HG03175 (cell line): ENCODE measurements at regions not wholly inside any gene's neighbourhood (a gene's known extent, or its start where the extent isn't known, plus 50 kb on each side); places are given as distances from the start of the nearest gene placed in this dataset.
"Not testable (repeated sequence)": the region's sequence is repeated elsewhere in the genome, so short reads cannot be mapped to it uniquely, and the experiment has no call there.

Experiments
- ATAC-seq: cut with Tn5 transposase; IDR thresholded peaks from one replicate; pipeline ENCODE4 v1.9.1; 2021; ENCODE audit warnings: mild to moderate bottlenecking, moderate library complexity; ENCODE audit not compliant: unreplicated experiment

- peak; percentile 69 for ATAC-seq
These were observed 94.9 kb upstream of the EEPD1 start for GRCh38 chr7:36058020-36058592.

- ATAC-seq = not testable (repeated sequence)
These were observed 92.7 kb upstream of the EEPD1 start for GRCh38 chr7:36060388-36060787.

- ATAC-seq = no peak
These were observed 90.8 kb upstream of the EEPD1 start for GRCh38 chr7:36062154-36062815.

GRCh38 chr7:36064676-36065075 is 88.4 kb upstream of the EEPD1 start:
- ATAC-seq = no peak

- not testable (repeated sequence) for ATAC-seq
These were observed 87.3 kb upstream of the EEPD1 start for GRCh38 chr7:36065563-36066342.

GRCh38 chr7:36066343-36066664 is 86.8 kb upstream of the EEPD1 start:
- no peak for ATAC-seq

- no peak for ATAC-seq
These were observed 82.8 kb upstream of the EEPD1 start for GRCh38 chr7:36070230-36070629.

- no peak for ATAC-seq
These were observed 81.4 kb upstream of the EEPD1 start for GRCh38 chr7:36071605-36072004.

- no peak for ATAC-seq
These were observed 80.4 kb upstream of the EEPD1 start for GRCh38 chr7:36072620-36073019.

- no peak for ATAC-seq
These were observed 77.5 kb upstream of the EEPD1 start for GRCh38 chr7:36075561-36075960.

GRCh38 chr7:36076074-36076473 is 77.0 kb upstream of the EEPD1 start:
- ATAC-seq = no peak

- no peak for ATAC-seq
These were observed 74.2 kb upstream of the EEPD1 start for GRCh38 chr7:36078816-36079360.

- no peak for ATAC-seq
These were observed 73.5 kb upstream of the EEPD1 start for GRCh38 chr7:36079446-36080025.

- no peak for ATAC-seq
These were observed 72.2 kb upstream of the EEPD1 start for GRCh38 chr7:36080843-36081242.

- ATAC-seq = no peak
These were observed 70.8 kb upstream of the EEPD1 start for GRCh38 chr7:36082216-36082615.

GRCh38 chr7:36082910-36083309 is 70.1 kb upstream of the EEPD1 start:
- no peak for ATAC-seq

GRCh38 chr7:36083626-36084380 is 69.3 kb upstream of the EEPD1 start:
- ATAC-seq = no peak

GRCh38 chr7:36084485-36085091 is 68.5 kb upstream of the EEPD1 start:
- ATAC-seq = no peak

GRCh38 chr7:36085096-36085495 is 68.0 kb upstream of the EEPD1 start:
- no peak for ATAC-seq

GRCh38 chr7:36086571-36086970 is 66.5 kb upstream of the EEPD1 start:
- no peak for ATAC-seq
